CD4-positive, alpha-beta T cell treated with Interleukin-2 at 100 ng/mL for 4 hours (primary cell): ENCODE measurements at regions not wholly inside any gene's neighbourhood (a gene's known extent, or its start where the extent isn't known, plus 50 kb on each side); places are given as distances from the start of the nearest gene placed in this dataset.
"Not testable (repeated sequence)": the region's sequence is repeated elsewhere in the genome, so short reads cannot be mapped to it uniquely, and the experiment has no call there.

ENCODE experiments used
- DNase-seq: peaks from one replicate; pipeline ENCODE4 v3.0.0-alpha.2; 2020; ENCODE audit warnings: low spot score

GRCh38 chr6:165791306-165791705 lies 128.3 kb upstream of the PDE10A start:
- no peak for DNase-seq

DNA sequence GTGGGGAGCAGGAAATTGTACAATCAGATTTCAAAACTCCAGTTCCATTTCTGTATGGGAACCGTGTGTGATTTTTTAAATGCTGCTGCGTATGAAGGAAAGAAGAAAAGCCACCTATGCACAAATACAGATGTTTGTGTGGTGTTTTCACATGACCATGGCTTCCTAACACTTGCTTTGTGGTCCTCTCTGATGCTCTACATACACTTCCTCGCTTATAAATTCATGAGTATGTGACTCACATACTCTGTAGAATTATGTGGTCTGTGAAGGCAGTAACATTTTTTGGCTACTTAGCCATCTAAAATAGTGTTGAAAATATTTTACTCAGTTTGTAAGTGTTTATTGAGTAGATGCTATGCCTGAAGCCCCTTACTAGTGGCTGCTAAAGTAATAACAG lies 119.8 kb upstream of the PDE10A start:
- no peak for DNase-seq

DNA sequence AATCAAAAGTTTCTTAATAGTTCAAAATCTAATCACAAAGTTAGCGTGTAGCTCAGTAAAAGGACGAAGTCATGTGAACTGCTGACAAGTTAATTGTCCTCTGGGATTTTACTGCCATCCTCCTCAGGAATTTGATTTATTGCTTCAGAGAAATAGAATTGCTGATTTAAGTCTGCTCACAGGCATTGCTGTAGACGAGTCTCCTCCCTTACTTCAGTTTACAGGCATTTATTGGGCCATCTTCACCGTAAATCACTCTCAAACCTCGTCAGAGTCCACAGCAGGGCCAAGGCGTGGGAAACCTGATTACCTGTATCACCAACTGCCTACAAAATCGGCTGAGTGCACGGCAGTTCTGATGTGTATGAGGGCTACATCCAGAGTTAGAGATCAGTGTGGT lies 119.1 kb upstream of the PDE10A start:
- DNase-seq: no peak

GRCh38 chr6:165777680-165778079 lies 114.6 kb upstream of the PDE10A start:
- DNase-seq: no peak

- no peak for DNase-seq
Measured at GRCh38 chr6:165776691-165777090, 113.7 kb upstream of the PDE10A start.

DNA sequence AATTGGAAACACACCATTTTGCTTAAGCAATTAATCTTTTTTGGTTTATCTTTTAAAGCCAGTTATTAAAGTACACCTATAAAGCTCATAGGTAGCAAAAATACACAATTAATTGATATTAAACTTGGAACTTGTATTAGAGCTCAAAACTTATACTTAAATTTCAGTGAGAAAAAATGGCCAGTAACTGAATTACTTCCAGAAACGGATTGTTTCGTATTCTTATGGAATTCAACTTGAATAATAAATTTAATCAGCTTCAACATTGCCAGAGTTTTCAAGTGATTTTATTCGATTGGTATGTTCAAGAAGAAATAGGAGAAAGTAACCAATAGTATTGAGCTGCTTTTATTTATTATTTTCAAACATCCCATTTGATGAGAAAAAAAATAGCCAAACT lies 112.7 kb upstream of the PDE10A start:
- DNase-seq: no peak

GRCh38 chr6:165774903-165775601 lies 112.0 kb upstream of the PDE10A start:
- no peak for DNase-seq

- no peak for DNase-seq
Measured at GRCh38 chr6:165770397-165771082, 107.5 kb upstream of the PDE10A start.

DNA sequence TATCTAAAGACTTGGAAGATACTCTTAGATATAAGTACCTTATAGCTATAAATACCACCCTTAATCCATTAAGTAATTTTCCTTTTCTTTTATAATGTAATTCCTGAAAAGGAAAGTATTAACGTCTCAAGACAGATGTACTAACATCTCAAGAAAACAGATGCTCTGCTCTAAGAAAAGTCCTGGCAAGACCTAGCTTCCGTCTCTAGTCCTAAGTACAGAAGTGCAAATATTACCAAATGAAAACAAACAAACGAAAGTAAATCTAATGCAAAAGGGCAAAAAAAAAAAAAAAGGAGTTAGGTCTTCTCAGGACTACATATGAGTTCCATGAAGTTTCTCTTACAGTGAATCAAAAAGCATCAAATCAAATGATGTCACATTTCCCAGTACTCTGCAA lies 106.8 kb upstream of the PDE10A start:
- no peak for DNase-seq

DNA sequence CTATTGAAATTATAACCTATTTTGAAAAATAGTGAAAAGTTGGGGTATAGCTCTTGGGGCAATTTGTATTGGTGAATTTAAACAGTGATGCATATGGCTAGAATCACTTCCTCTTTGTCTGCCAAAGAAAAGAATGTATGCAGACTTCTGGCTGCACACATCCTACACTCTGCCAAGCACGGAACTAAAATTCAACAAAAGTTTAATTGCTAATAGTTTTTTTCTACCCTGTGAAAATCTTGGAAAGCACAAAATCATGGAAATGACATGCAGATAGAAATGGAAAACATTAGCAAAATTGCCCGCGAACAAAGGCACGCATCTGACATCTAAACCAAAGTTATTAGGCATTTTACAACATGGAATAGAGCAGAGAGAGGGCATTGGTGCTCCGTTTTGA lies 106.4 kb upstream of the PDE10A start:
- no peak for DNase-seq

DNA sequence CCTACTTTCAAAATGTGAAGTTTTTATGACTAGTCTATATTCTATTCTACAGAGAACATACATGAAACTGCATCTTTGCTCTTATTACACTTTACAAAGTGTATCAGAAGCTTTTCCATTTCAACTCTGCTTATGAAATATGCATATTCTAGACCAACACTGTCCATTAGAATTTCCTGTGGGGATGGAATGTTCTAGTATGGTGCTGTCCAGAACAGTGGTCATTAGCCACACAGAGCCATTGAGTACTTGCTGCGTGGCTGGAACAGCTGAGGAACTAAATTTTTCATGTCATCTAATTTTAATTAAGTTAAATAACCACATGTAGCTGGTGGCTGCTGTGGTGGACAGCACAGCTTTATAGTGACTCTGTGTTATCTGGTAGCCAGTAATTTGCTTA lies 105.9 kb upstream of the PDE10A start:
- DNase-seq: no peak

DNA sequence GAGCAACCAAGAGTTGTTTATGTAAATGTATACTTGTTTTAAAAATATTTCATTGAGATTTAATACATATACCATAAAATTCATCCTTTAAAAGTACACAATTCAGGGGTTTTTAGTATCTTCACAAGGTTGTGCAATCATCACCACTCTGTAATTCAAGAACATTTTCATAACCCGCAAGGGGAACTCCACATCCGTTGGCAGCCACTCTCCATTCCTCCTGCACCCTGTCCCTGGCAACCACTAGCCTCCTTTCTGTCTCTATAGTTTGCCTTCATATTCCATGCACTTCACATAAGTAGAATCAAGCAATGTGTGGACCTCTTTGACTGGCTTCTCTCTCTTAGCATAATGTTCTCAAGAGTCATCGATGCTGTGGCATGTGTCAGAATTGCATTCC lies 104.2 kb upstream of the PDE10A start:
- no peak for DNase-seq

DNA sequence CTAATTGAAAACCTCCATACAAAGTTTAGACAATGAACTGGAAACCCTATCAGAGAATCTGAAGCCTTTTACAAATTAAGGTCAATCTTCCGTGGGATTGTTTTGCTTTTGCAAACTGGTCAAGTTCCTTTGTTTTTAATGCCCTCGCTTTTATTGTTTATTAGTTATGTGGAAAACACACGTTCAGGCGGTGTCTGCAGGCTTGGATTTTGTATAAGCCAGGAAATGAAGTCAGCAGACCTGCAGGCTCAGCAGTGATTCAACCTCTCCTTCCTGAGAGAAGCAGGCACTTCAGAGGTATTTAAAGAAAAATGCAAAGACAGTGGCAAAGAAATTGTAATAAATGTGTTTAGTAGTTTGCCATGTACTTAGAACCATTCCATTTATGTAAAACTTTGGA lies 103.4 kb upstream of the PDE10A start:
- no peak for DNase-seq

GRCh38 chr6:165766026-165766425 lies 103.0 kb upstream of the PDE10A start:
- no peak for DNase-seq

GRCh38 chr6:165765256-165765655 lies 102.2 kb upstream of the PDE10A start:
- not testable (repeated sequence) for DNase-seq

DNA sequence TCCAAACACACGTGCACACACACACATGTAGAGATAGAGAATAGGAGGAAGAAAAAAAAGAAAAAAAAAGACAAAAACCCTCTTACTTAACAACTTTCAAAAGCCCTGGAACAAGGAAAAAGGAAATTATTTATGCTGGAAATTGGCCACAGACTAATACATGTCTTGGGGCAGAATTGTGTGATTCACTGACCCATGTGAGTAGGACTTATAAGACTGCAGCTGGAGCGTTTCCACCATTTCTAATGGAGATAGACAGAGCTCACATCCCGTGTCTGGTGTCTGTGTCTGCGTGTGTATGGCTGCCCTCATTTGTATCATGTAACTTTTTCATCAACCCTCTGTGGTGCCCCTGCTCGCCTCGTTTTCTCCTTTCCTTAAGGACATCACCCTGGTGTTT lies 99.8 kb upstream of the PDE10A start:
- no peak for DNase-seq

GRCh38 chr6:165762125-165762524 lies 99.1 kb upstream of the PDE10A start:
- DNase-seq: no peak

DNA sequence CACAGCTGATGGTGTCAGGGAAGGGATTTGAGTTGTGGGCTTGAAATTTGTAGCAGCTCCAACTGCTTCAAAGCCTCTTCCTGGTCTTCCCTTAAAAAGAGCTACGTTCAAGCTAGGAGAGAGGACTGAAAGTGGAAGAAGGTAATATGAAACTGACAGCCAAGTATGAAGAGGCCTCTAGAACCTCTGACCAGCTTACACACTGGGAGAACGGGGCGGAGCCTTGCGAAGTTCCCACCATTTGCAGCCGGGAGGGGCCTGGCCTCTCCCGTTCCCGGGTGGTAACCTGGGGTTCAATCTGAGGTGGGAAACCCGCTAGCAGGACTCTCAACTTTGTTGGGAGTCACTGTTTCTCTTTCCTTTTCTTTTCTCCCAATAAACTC lies 97.8 kb upstream of the PDE10A start:
- DNase-seq: no peak

DNA sequence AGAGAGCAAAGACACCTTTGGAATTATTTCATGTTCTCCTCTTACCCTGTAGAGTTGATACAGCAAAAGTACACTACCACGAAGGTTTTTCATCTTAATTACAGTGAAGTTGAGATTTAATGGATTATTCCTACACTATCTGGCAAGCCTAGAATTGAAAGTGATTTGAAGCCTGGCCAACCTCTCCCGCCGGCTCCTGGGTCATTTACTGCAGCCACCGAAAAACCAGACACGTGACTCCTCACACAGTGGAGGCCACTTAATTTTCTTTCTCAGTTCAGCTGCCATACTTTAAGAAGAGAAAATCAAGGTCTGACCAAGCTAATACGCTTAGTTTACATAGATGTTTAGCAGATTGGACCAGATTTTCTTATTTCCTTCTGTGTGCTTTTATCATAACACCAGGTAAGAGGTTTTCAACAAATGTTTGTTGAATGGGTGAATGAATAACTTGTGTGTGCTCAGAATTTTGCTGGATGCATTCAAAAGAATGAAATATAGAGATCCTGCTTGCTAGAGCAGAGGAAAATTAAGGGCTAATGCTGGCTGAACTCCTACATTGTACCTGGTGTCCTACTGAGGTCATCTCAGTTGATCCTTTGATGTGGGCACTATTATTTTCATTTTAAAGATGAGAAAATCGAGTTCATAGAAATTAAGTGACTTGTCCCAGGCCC lies 97.2 kb upstream of the PDE10A start:
- DNase-seq: no peak

DNA sequence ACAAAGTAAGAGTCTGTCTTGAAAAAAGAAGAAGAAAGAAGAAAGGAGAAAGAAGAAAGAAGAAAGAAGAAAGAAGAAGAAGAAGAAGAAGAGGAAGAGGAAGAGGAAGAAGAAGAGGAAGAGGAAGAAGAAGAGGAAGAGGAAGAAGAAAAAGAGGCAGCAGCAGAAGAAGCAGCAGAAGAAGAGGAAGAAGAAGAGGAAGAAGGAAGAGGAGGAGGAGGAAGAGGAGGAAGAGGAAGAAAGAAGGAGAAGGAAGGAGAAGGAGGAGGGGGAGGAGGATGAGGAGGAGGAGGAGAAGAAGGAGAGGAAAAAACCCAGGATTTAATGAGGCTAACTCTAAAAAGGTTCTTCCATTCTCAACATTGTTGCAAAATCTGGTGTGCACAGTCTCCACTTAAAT lies 95.4 kb upstream of the PDE10A start:
- DNase-seq: no peak

DNA sequence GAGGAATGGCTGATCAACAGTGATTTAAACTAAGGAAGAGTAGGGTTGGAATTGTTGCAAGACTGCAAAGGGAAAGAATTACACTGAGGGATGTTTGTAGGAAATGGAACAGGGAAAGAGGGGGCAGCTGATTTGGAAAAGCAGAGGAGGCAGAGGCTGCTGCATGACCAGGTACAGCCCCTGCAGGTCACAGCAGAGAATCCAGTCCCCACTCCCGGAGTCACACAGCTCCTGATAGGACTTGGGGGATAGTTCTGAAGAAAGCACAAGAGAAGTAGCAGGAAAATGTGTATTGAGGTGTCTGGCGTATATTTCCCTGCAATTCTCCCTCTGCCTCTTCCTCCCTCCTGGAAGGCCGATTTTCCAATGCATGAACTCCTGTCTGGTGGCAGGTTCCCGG lies 92.5 kb upstream of the PDE10A start:
- DNase-seq: no peak

DNA sequence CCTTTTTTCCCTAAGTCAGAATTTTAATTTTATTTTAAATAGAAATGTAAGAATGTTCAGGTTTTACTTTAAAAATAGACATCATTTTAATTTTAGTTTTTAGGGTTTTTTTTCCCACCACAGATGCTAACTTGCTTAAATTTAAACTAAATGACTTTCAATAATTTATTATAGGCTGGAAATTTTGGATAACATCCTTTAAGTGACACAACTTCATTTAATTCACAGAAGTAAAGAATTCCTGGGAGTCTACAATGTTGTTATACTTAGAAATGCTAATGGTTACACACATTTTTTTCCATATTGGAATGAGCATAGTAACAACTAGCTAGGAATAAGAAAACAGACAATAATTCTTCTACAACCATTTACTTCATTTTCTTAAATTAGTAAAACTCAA lies 90.5 kb upstream of the PDE10A start:
- DNase-seq: no peak

GRCh38 chr6:165752451-165752850 lies 89.4 kb upstream of the PDE10A start:
- DNase-seq: no peak

- DNase-seq: no peak
Measured at GRCh38 chr6:165751486-165751885, 88.4 kb upstream of the PDE10A start.
